GM19043 (cell line): ENCODE measurements at regions not wholly inside any gene's neighbourhood (a gene's known extent, or its start where the extent isn't known, plus 50 kb on each side); places are given as distances from the start of the nearest gene placed in this dataset.

Source experiments
- ATAC-seq: cut with Tn5 transposase; IDR thresholded peaks from one replicate; pipeline ENCODE4 v1.9.1; 2021; ENCODE audit warnings: low read depth; ENCODE audit not compliant: unreplicated experiment

DNA sequence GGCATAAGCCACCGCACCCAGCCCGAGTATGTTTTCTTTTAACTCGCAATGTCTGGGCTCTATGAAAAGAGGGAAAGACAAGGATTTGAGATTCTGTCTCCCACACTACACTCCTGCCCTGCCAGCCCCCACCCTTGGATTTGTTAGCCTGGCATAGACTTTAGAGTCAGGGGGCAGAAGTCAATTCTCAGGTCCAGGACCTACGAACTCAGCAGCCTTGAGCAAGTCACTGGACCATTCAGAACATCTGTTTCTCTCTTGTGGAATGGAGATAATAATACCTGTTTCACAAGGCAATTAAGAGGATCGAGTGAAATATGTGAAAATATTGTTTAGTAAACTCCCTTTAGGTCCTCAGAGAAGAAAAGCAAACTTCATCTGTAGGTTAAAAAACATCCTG, 66.1 kb upstream of the FUT8 start:
- no peak for ATAC-seq

DNA sequence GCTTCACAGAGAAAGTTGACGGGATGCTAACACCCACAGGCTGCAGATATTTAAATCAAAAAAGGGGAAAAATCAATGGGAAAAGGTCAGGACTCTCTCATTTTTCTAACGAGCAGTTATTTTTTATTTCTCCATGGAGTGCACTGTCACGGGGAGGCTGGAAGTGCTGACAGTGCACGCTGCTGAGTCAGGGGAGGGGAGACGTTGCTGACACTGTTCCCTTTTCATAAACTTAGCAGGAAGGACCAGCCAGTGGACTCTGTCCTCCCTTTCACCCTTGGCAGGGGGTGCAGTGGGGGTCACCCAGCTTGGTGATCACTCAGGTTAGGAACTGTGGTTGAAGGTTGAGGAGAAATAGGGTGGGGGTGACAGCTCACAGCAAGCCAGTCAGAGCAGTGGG, 65.6 kb upstream of the FUT8 start:
- no peak for ATAC-seq

DNA sequence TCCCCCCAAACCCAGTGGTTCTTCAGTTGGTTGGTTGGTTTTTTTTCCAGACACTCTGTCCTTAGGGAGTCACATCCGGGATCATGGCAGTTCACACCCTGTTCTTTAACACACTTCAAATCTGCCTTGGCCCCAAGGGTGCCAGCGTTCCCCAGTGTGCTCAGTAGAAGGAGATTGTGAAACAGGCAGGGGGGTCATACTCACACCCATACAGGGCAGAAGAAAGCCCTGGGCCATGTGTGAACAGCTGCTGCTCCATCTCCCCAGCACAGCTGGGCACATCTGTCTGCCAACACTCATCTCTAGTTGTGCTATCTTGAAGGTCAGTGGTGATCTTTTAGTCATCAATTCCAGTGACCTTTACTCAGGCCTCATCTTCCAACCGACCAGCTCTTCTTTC, 64.4 kb upstream of the FUT8 start:
- no peak for ATAC-seq

DNA sequence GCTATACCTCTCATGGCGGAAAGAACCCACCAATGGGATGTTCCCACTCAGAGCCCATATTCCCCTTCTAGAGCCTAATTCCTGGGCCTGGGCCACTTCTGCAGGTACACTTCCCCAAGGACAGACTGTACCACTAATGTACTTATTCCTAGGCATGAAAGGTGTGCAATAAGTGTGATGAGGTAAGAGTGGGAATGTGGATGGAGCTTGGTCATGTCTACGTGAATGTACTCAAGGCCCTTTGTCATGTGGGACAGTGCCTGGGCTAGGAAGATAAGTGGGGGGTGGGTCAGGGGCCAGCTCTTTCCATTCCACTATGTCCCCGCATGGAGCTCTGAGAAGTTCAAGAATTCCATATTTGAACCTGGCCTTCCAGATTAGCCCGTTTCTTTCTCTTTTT, 63.4 kb upstream of the FUT8 start:
- no peak for ATAC-seq

DNA sequence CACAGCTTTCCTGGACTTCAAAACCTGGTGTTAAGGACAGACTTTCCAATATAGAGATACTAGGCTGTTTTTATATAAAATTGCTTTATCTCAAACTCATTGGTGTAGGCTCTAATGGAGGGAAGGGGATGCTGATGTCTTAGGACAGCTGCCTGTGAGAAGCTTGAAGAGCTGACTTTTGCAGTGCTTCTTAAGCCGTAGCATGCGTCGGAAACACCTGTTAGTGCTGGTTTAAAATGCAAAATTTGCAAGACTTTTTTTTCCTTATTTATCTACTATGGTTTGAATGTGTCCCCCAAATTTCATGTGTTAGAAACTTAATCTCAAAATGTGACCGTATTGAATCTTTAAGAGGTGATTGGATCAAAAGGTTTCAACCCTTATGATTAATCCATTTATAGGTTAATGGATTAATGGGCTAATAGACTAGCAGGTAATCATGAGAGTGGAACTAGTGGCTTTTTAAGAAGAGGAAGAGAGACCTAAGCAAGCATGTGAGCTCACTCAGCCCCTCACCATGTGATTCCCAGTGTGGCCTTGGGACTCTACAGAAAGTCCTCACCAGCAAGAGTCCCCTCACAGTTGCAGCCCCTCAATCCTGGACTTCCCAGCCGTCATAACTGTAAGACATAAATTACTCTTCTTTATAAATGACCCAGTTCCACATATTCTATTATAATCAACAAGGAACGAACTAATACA, 60.9 kb upstream of the FUT8 start:
- peak; percentile 60 for ATAC-seq

DNA sequence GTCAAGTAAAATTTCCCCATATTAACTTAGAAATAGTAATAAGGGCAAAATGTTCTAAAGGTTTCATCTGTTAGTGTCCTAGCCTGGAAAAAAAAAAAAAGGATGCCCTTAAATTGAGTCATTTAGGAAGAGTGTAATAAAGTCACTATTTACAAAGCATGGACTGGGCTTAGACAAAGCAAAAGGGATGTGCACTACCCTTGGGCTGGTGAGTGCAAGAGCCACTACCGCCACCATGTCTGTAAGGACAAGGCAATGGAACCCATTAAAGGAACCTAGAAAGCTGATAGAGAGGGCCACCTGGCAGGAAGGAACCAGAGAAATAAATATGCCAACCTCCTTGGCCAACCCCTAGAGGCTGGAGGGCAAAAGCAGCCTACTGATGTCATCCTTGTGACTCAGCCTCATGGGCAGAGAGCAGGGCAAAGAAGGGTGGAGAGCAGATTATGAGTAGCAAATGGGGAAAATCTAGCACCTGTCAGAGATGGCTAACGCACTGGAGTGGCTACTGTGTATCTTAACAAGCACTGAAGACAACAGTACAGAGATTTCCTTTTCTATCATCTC, 59.5 kb upstream of the FUT8 start:
- no peak for ATAC-seq

DNA sequence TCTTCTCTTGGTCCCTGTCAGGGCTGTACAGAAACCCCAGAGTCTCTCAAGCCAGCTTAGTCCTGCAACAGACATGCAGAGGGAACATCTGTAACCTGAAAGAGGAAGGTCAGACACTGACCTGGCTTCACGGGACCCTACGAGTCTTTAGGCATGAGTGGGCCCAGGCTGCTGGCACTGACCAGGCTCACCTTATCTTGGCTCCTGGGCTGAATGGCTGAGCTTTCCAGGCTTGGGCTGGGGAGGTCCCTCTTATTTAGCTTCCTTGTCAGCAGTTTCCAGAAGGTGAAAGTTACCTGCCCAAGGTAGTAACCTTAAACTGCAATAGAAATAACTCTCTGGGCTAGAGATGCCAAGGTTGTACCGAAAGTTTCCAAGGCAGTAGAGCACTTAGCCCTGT, 58.4 kb upstream of the FUT8 start:
- no peak for ATAC-seq

DNA sequence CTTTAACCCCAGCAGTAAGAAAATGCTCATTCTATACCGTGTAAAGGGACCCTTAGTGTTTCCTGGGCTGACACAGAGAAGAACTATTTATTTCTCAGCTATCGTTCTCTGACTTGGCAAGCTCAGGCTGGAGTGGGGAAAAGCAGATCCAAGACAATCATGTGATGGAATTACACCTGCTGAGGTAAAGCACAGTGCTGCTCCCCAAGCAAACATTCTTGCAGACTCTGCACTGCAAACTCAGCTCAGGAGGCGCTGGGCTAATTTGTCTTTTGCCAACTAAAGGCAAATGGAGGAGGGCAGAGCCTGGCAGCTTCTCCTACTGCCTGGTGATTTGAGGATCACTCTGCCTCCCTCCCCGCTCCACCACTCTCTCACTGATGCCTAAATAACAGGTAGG, 57.8 kb upstream of the FUT8 start:
- no peak for ATAC-seq

DNA sequence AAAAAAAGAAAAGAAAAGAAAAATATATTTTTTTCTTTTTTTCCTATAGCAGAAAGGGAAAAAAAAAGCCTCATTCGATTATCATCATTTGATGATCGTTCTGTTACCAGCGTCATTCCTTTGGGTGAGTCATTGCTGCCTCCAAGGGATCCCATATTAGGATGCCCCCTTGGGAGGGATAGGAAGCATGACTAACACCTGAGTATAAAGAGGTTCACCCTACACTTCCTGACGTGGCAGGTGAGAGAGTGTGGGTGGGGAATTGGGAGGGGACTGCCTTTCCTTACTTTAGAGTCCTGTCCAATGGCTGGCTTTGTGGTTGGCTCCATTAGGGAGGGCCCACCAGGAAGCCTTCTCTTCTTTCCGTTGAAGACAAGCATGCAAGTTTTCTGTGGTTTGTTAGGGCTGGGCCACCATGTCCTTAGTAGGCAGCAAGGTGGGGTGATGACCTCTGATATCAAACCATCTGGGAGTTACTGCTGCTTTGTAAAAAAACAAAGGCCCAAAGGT, 56.1 kb upstream of the FUT8 start:
- no peak for ATAC-seq

DNA sequence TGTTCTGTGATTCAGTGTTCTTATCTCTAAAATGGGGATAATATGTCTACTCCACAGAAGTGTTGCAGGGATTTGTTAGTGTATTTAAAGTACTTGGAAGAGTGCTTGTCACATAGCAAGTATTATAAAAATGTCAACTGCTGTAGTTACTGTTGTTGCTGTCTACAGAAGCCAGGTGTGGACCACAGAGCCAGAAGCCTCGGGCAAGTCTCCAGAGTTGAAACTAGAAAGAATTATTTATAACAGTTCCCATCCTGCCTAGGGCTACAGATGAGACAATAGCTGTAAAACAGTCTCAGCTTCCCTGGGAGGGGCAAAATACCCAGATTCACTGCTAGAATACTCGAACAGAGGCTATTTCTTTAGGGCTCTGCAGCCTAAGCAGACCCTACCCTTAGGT, 55.4 kb upstream of the FUT8 start:
- ATAC-seq: no peak

DNA sequence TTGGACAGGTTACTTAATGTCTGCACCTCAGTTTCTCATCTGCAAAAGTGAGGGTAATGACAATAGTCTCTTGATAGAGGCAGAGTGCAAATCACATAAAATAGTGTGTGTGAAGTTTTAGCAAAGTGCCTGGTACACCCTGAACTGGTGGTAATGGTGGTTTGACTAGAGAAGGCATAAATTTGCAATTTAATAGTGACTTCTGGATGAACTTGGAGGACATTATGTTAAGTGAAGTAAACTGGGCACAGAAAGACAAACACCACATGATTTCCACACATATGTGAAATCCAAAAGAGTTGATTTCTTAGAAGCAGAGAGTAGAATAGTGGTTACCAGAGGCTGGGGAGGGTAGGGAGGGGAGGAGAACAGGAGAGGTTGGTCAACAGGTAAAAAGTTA, 54.8 kb upstream of the FUT8 start:
- ATAC-seq: no peak

DNA sequence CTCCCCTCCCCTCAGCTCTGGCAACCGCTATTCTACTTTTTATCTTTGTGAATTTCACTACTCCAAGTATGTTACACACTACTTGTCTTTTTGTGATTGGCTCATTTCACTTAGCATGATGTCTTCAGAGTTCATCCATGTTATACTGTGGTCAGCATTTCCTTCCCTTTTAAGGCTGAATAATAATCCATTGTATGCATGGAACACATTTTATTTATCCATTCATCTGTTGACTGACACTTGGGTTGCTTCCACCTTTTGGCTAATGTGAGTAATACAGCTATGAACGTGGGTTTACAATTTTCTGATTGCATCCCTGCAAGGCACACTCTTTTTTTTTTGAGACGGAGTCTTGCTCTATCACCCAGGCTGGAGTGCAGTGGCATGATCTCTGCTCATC, 53.0 kb upstream of the FUT8 start:
- no peak for ATAC-seq

DNA sequence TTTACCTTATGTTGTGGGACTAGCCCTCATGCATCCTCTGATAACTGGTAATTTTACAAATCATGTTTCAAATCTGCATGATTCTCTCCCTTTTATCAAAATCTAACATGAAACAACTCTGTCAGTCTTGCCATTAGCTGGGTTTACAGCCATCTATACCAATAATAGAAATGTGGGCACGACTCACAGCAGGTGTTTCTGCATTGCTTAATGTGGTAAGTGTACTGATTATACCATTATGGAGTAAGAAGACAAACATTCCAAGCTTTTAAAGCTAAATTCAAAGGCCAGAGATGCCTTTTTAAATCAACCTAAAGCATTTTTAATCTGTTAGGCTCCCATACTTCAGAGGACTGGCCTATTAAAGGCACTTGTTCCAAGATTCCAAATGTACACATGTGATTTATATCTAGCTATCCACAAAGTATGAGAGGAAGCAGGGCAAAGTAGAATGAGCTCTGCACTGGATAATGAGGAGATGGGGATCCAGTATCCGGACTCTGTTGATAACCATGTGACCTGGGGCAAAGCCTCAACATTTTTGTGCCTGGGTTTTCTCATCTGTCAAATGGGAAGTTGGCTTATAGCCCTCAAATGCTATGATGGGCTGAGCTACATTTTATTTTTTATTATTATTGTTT, 52.3 kb upstream of the FUT8 start:
- ATAC-seq: no peak

DNA sequence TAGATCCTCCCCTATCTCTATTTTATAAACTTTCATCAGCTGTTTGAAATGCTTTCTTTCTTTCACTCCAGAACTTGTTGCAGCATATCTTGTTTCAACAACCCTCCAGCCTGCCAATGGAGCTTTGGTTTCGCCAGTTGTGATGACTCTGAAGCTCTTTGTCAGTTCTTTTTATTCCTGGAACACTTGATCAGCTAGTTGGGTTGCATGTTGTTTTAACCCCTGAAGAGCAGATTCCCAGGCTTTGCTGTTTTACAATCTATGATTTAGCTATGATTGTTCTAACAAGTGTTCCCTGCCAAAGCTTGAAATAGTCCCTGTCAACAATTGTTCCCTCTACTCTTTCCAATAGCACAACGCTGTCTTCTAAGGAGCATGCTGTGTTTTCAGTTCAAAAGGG, 50.6 kb upstream of the FUT8 start:
- ATAC-seq: no peak
